H9 (cell line): ENCODE measurements at regions not wholly inside any gene's neighbourhood (a gene's known extent, or its start where the extent isn't known, plus 50 kb on each side); places are given as distances from the start of the nearest gene placed in this dataset.

Experiments used
- DNase-seq: peaks from one replicate; pipeline ENCODE4 v3.0.0-alpha.2; 2017
- H2AFZ ChIP-seq: one replicate; pipeline ENCODE4 v1.6.1; 2013; ENCODE audit warnings: mild to moderate bottlenecking, low read length, control low read depth, moderate library complexity
- H2AK5ac ChIP-seq: 2 replicates; pipeline ENCODE4 v1.6.1; 2013; ENCODE audit warnings: low read length, control low read depth, mixed read lengths; ENCODE audit not compliant: insufficient read length
- H2BK120ac ChIP-seq: one replicate; pipeline ENCODE4 v1.6.1; 2013; ENCODE audit warnings: low read depth, mild to moderate bottlenecking, low read length, control low read depth, inconsistent platforms; ENCODE audit not compliant: poor library complexity, severe bottlenecking
- H2BK12ac ChIP-seq: 2 replicates; pipeline ENCODE4 v1.6.1; 2013; ENCODE audit warnings: low read length, control low read depth, mixed read lengths, low read depth; ENCODE audit not compliant: insufficient read length
- H2BK15ac ChIP-seq: 2 replicates; pipeline ENCODE4 v1.6.1; 2013; ENCODE audit warnings: low read depth, low read length, control low read depth
- H2BK20ac ChIP-seq: one replicate; pipeline ENCODE4 v1.6.1; 2013; ENCODE audit warnings: low read depth, mild to moderate bottlenecking, low read length, control low read depth, inconsistent platforms; ENCODE audit not compliant: poor library complexity, severe bottlenecking
- H2BK5ac ChIP-seq: 2 replicates; pipeline ENCODE4 v1.6.1; 2013; ENCODE audit warnings: low read length, control low read depth, mixed read lengths; ENCODE audit not compliant: insufficient read length
- H3K14ac ChIP-seq: 2 replicates; pipeline ENCODE4 v1.6.1; 2013; ENCODE audit warnings: low read length, control low read depth; ENCODE audit not compliant: insufficient read depth
- H3K18ac ChIP-seq: 2 replicates; pipeline ENCODE4 v1.6.1; 2013; ENCODE audit warnings: low read depth, mild to moderate bottlenecking, mixed read lengths, low read length, control low read depth; ENCODE audit not compliant: insufficient read length
- H3K23ac ChIP-seq: 2 replicates; pipeline ENCODE4 v1.6.1; 2013; ENCODE audit warnings: low read length, control low read depth, mixed read lengths, low read depth; ENCODE audit not compliant: insufficient read length
- H3K23me2 ChIP-seq: 2 replicates; pipeline ENCODE4 v1.6.1; 2013; ENCODE audit warnings: low read depth, mild to moderate bottlenecking, mixed read lengths, low read length, control low read depth; ENCODE audit not compliant: insufficient read length, poor library complexity, severe bottlenecking
- H3K27ac ChIP-seq: 2 replicates; pipeline ENCODE4 v1.5.1; 2013; ENCODE audit warnings: low read length, control low read depth, mixed read lengths, low read depth; ENCODE audit not compliant: insufficient read length
- H3K27me3 ChIP-seq: 2 replicates; pipeline ENCODE4 v1.6.1; 2013; ENCODE audit warnings: low read length, control low read depth, inconsistent platforms; ENCODE audit not compliant: insufficient read depth
- H3K4ac ChIP-seq: 2 replicates; pipeline ENCODE4 v1.6.1; 2013; ENCODE audit warnings: low read depth, mild to moderate bottlenecking, control low read depth, inconsistent platforms, low read length, moderate library complexity
- H3K4me1 ChIP-seq: 2 replicates; pipeline ENCODE4 v1.6.1; 2013; ENCODE audit warnings: low read length, control low read depth, inconsistent platforms; ENCODE audit not compliant: insufficient read depth
- H3K4me2 ChIP-seq: 2 replicates; pipeline ENCODE4 v1.6.1; 2013; ENCODE audit warnings: low read length, control low read depth, mixed read lengths; ENCODE audit not compliant: insufficient read length, insufficient read depth
- H3K56ac ChIP-seq: 2 replicates; pipeline ENCODE4 v1.6.1; 2013; ENCODE audit warnings: low read depth, mild to moderate bottlenecking, mixed read lengths, low read length, control low read depth; ENCODE audit not compliant: insufficient read length
- H3K79me1 ChIP-seq: 2 replicates; pipeline ENCODE4 v1.6.1; 2013; ENCODE audit warnings: low read depth, mild to moderate bottlenecking, moderate library complexity, low read length, control low read depth, inconsistent platforms; ENCODE audit not compliant: insufficient read depth, poor library complexity, severe bottlenecking
- H3K79me2 ChIP-seq: 2 replicates; pipeline ENCODE4 v1.6.1; 2013; ENCODE audit warnings: low read length, control low read depth, inconsistent platforms; ENCODE audit not compliant: insufficient read depth
- H3K9ac ChIP-seq: 2 replicates; pipeline ENCODE4 v1.6.1; 2013; ENCODE audit warnings: low read length, control low read depth, mixed read lengths; ENCODE audit not compliant: insufficient read length; ENCODE audit errors: extremely low read depth
- H3K9me3 ChIP-seq: one replicate; pipeline ENCODE4 v1.6.1; 2013; ENCODE audit warnings: low read depth, low read length, inconsistent platforms; ENCODE audit not compliant: control insufficient read depth
- H3T11ph ChIP-seq: one replicate; pipeline ENCODE4 v1.6.1; 2013; ENCODE audit warnings: mild to moderate bottlenecking, low read length, control low read depth, inconsistent platforms
- H4K20me1 ChIP-seq: one replicate; pipeline ENCODE4 v1.6.1; 2013; ENCODE audit not compliant: control insufficient read depth, insufficient read length, insufficient read depth
- H4K5ac ChIP-seq: 2 replicates; pipeline ENCODE4 v1.6.1; 2013; ENCODE audit warnings: low read depth, mild to moderate bottlenecking, mixed read lengths, low read length, control low read depth; ENCODE audit not compliant: insufficient read length
- H4K8ac ChIP-seq: replicated peaks from 2 replicates; pipeline ENCODE4 v1.6.1; 2013; ENCODE audit warnings: low read length, control low read depth, mixed read lengths, low read depth; ENCODE audit not compliant: insufficient read length
- H4K91ac ChIP-seq: 2 replicates; pipeline ENCODE4 v1.6.1; 2013; ENCODE audit warnings: low read depth, mild to moderate bottlenecking, moderate library complexity, mixed read lengths, low read length, control low read depth; ENCODE audit not compliant: insufficient read length
- H3K27ac Mint-ChIP-seq, 3 experiments: 2 replicates in 2 of 3; 3 replicates in 1 of 3; pipeline ENCODE4 v1.8.0; 2020 to 2021; ENCODE audit warnings: mixed read lengths in 3 of 3, mild to moderate bottlenecking in 1 of 3, moderate library complexity in 1 of 3
- H3K27me3 Mint-ChIP-seq: 2 replicates; pipeline ENCODE4 v1.8.0; 2021; ENCODE audit warnings: low read depth, mild to moderate bottlenecking, moderate library complexity, mixed read lengths
- H3K36me3 Mint-ChIP-seq, 3 experiments: 2 replicates in 2 of 3; 3 replicates in 1 of 3; pipeline ENCODE4 v1.8.0; 2020 to 2021; ENCODE audit warnings: low read depth in 3 of 3, mixed read lengths in 3 of 3; ENCODE audit not compliant: insufficient read depth in 1 of 3
- H3K4me1 Mint-ChIP-seq, 2 experiments: 2 replicates each; pipeline ENCODE4 v1.8.0; 2020; ENCODE audit warnings: mixed read lengths in 2 of 2
- H3K4me3 Mint-ChIP-seq, 2 experiments: 2 replicates in 1 of 2; 3 replicates in 1 of 2; pipeline ENCODE4 v1.8.0; 2020 to 2021; ENCODE audit warnings: mild to moderate bottlenecking in 2 of 2, mixed read lengths in 2 of 2, moderate library complexity in 1 of 2
- H3K9me3 Mint-ChIP-seq, 2 experiments: 2 replicates in 1 of 2; 3 replicates in 1 of 2; pipeline ENCODE4 v1.8.0; 2020; ENCODE audit warnings: mild to moderate bottlenecking in 2 of 2, mixed read lengths in 2 of 2, moderate library complexity in 1 of 2
- WGBS: extraction: QIAGEN DNeasy Blood & Tissue Kit; methylation state at CpG from one replicate; pipeline ENCODE4 v1.1.7; 2013; ENCODE audit warnings: missing lambda C conversion rate, low lambda C conversion rate, mixed read lengths; ENCODE audit not compliant: insufficient read length; ENCODE audit errors: extremely low coverage; 5-methylcytosine and 5-hydroxymethylcytosine counted together
- TF ChIP-seq, protein P1 (sequence below): fragments of 200-600 bp; sonication (generic); conservative IDR thresholded peaks from 3 replicates; pipeline ENCODE4 v1.8.0; 2021; ENCODE audit warnings: antibody characterized with exemption, mild to moderate bottlenecking

DNA sequence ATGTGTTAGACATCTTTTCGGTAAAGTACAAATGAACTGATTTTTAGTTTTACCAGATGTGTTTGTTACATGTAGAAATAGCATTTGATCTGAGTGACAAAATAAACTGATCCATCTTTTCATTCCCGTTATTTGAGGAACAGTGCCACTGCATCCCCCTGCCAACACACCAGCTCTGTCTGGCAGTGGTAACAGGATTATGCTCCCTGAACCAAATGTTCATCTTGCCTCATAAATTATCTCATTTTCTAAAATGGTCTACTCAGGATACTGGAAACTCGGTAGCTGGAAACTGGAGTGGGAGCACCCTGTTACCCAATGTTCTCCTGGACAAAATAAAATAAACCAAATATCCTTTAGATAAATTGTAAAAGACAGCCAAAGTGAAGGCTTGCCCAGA lies 171.6 kb downstream of the FAT4 start:
- H4K5ac ChIP-seq: no peak overlapping the region
- no peak overlapping the region for H3K4me2 ChIP-seq
- Mint-ChIP-seq H3K36me3 (peaks cover 0 to 16% (median 3%) of the 10 kb centered on the region in 3 experiments; a peak in 2 of 7 replicates), H3K4me1 (no peaks in the 10 kb centered on the region), H3K27ac (no peak overlapping the region), H3K4me3 (no peak overlapping the region), H3K27me3 (no peaks in the 10 kb centered on the region), H3K9me3 (no peaks in the 10 kb centered on the region; a peak in 1 of 5 replicates)
- no peaks in the 10 kb centered on the region for H3K23me2 ChIP-seq
- no peak overlapping the region for H3T11ph ChIP-seq
- H3K56ac ChIP-seq: no peak overlapping the region
- H3K23ac ChIP-seq: no peak overlapping the region
- WGBS: no CpG with 5 or more reads among the region's 3 CpGs
- no peaks in the 10 kb centered on the region for H3K27me3 ChIP-seq
- H2AK5ac ChIP-seq: no peak overlapping the region
- no peak overlapping the region for H3K14ac ChIP-seq
- no peak overlapping the region for H2BK15ac ChIP-seq
- TF ChIP-seq, protein P1, sequence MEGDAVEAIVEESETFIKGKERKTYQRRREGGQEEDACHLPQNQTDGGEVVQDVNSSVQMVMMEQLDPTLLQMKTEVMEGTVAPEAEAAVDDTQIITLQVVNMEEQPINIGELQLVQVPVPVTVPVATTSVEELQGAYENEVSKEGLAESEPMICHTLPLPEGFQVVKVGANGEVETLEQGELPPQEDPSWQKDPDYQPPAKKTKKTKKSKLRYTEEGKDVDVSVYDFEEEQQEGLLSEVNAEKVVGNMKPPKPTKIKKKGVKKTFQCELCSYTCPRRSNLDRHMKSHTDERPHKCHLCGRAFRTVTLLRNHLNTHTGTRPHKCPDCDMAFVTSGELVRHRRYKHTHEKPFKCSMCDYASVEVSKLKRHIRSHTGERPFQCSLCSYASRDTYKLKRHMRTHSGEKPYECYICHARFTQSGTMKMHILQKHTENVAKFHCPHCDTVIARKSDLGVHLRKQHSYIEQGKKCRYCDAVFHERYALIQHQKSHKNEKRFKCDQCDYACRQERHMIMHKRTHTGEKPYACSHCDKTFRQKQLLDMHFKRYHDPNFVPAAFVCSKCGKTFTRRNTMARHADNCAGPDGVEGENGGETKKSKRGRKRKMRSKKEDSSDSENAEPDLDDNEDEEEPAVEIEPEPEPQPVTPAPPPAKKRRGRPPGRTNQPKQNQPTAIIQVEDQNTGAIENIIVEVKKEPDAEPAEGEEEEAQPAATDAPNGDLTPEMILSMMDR: no peak
- no peak overlapping the region for H2BK20ac ChIP-seq
- no peak overlapping the region for H3K27ac ChIP-seq
- no peak overlapping the region for H3K4ac ChIP-seq
- no peak overlapping the region for H2BK120ac ChIP-seq
- H4K8ac ChIP-seq: no peak overlapping the region
- no peak overlapping the region for H3K18ac ChIP-seq
- H3K79me2 ChIP-seq: no peaks in the 10 kb centered on the region
- no peaks in the 10 kb centered on the region for H3K79me1 ChIP-seq
- no peaks in the 10 kb centered on the region for H3K9me3 ChIP-seq
- no peaks in the 10 kb centered on the region for H4K20me1 ChIP-seq
- no peak overlapping the region for H2AFZ ChIP-seq
- DNase-seq: no peak
- H3K4me1 ChIP-seq: no peaks in the 10 kb centered on the region
- H3K9ac ChIP-seq: no peak overlapping the region
- no peak overlapping the region for H2BK5ac ChIP-seq
- no peak overlapping the region for H4K91ac ChIP-seq
- no peak overlapping the region for H2BK12ac ChIP-seq
